HL-60 (cell line): ENCODE measurements at regions not wholly inside any gene's neighbourhood (a gene's known extent, or its start where the extent isn't known, plus 50 kb on each side); places are given as distances from the start of the nearest gene placed in this dataset.

Experiments
- DNase-seq, 2 experiments: peaks; one replicate each; pipeline ENCODE4 v3.0.0-alpha.2; 2010 to 2020; ENCODE audit warnings: low read depth in 1 of 2, low spot score in 1 of 2
- H3K27ac ChIP-seq: fragments of 250-450 bp; sonication (Bioruptor Pico); replicated peaks from 2 replicates; pipeline ENCODE4 v1.5.1; 2020; ENCODE audit warnings: mild to moderate bottlenecking, moderate library complexity
- H3K27me3 ChIP-seq: fragments of 250-450 bp; sonication (Bioruptor Pico); 2 replicates; pipeline ENCODE4 v1.5.1; 2021; ENCODE audit warnings: mild to moderate bottlenecking, moderate library complexity; ENCODE audit not compliant: insufficient read depth, poor library complexity, severe bottlenecking
- H3K4me3 ChIP-seq: replicated peaks from 2 replicates; pipeline ENCODE4 v1.5.1; 2011; ENCODE audit warnings: mild to moderate bottlenecking, control low read depth, low read length; ENCODE audit not compliant: insufficient read depth
- CTCF ChIP-seq: IDR thresholded peaks from one replicate; pipeline ENCODE4 v1.5.1; 2011; ENCODE audit warnings: low read length, control low read depth, inconsistent platforms; ENCODE audit not compliant: insufficient read depth
- GABPA ChIP-seq: IDR thresholded peaks from 2 replicates; pipeline ENCODE4 v1.6.1; 2012; ENCODE audit warnings: low read depth
- POLR2AphosphoS5 ChIP-seq: IDR thresholded peaks from 2 replicates; pipeline ENCODE4 v1.6.1; 2012; ENCODE audit warnings: low read depth
- REST ChIP-seq: IDR thresholded peaks from 2 replicates; pipeline ENCODE4 v1.6.1; 2012; ENCODE audit warnings: low read depth; ENCODE audit not compliant: insufficient replicate concordance
- SPI1 ChIP-seq: IDR thresholded peaks from 2 replicates; pipeline ENCODE4 v1.6.1; 2012; ENCODE audit warnings: low read depth, mild to moderate bottlenecking, borderline replicate concordance

GRCh38 chr18:72154926-72155325, 389.2 kb downstream of the CBLN2 start:
- no peak for TF ChIP-seq POLR2AphosphoS5
- no peak for TF ChIP-seq GABPA
- no peak for TF ChIP-seq SPI1
- TF ChIP-seq REST: no peak
- no peak for TF ChIP-seq CTCF
- Histone ChIP-seq H3K4me3 (no peak overlapping the region), H3K27ac (no peak overlapping the region), H3K27me3 (no peaks in the 10 kb centered on the region)
- DNase-seq: no peak

GRCh38 chr18:72152935-72153334, 391.2 kb downstream of the CBLN2 start:
- no peak overlapping the region for H3K4me3 ChIP-seq
- TF ChIP-seq REST (no peak), SPI1 (no peak), POLR2AphosphoS5 (no peak), GABPA (no peak), CTCF (no peak)
- DNase-seq: no peak

GRCh38 chr18:72147830-72148229, 396.3 kb downstream of the CBLN2 start:
- H3K27me3 ChIP-seq: no peaks in the 10 kb centered on the region
- no peak overlapping the region for H3K4me3 ChIP-seq
- DNase-seq: no peak
- H3K27ac ChIP-seq: no peak overlapping the region
- TF ChIP-seq GABPA (no peak), CTCF (no peak), REST (no peak), SPI1 (no peak), POLR2AphosphoS5 (no peak)

More at GRCh38 chr18:72152935-72153334, 391.2 kb downstream of the CBLN2 start:
- Histone ChIP-seq H3K27ac (no peak overlapping the region), H3K27me3 (no peaks in the 10 kb centered on the region)
